H1 (cell line): ENCODE measurements at regions not wholly inside any gene's neighbourhood (a gene's known extent, or its start where the extent isn't known, plus 50 kb on each side); places are given as distances from the start of the nearest gene placed in this dataset.

Source experiments
- EGR1 ChIP-seq: IDR thresholded peaks from 2 replicates; pipeline ENCODE4 v1.6.1; 2011; ENCODE audit warnings: low read depth, low read length, borderline replicate concordance
- POLR2A ChIP-seq, 2 experiments: IDR thresholded peaks; 1 replicate in 1 of 2; 2 replicates in 1 of 2; pipeline ENCODE4 v1.6.1; 2011; ENCODE audit warnings: low read depth in 2 of 2, low read length in 2 of 2, mild to moderate bottlenecking in 2 of 2; ENCODE audit errors: control extremely low read depth in 1 of 2
- POLR2AphosphoS5 ChIP-seq: IDR thresholded peaks from 2 replicates; pipeline ENCODE4 v1.6.1; 2011; ENCODE audit warnings: low read depth, low read length
- RAD21 ChIP-seq, 2 experiments: IDR thresholded peaks in 1 of 2; conservative IDR thresholded peaks in 1 of 2; 2 replicates each; pipeline ENCODE4 v1.6.1; 2011; ENCODE audit warnings: low read depth in 2 of 2, low read length in 2 of 2, improper control_type of control experiment in 1 of 2, inconsistent platforms in 1 of 2, mild to moderate bottlenecking in 1 of 2, moderate library complexity in 1 of 2
- TCF12 ChIP-seq: IDR thresholded peaks from 2 replicates; pipeline ENCODE4 v1.6.1; 2011; ENCODE audit warnings: low read depth, mild to moderate bottlenecking, low read length
- USF2 ChIP-seq: IDR thresholded peaks from 2 replicates; pipeline ENCODE4 v1.6.1; 2011; ENCODE audit warnings: low read length, improper control_type of control experiment
- ZNF274 ChIP-seq: IDR thresholded peaks from 2 replicates; pipeline ENCODE4 v1.7.0; 2012; ENCODE audit warnings: low read length, borderline replicate concordance; ENCODE audit errors: extremely low read depth
- TF ChIP-seq, protein P1 (sequence below), 3 experiments: IDR thresholded peaks; 1 replicate in 2 of 3; 2 replicates in 1 of 3; pipeline versions ENCODE4 v1.5.1 to v1.6.1; 2011; ENCODE audit warnings: low read length in 3 of 3, mild to moderate bottlenecking in 3 of 3, inconsistent platforms in 2 of 3, low read depth in 1 of 3, moderate library complexity in 1 of 3; ENCODE audit not compliant: insufficient read depth in 1 of 3; ENCODE audit errors: control extremely low read depth in 1 of 3

DNA sequence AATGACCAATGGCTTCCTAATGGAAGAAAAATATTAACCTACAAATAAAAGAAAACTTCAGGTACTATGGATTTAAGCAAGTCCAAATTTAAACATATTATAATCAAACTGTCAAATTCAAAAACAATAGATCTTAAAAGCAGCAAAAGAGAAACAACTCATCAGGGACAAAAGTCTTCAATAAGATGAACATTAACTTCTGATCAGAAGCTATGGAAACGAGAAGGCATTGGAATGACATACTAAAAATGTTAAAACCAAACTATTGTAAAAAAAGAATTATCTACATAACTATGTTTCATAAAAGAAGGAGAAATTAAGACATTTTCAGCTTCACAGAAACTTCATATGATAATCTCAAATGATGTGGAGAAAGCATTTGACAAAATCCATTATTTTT, 334.7 kb downstream of the ANKRD7 start:
- TF ChIP-seq, protein P1, sequence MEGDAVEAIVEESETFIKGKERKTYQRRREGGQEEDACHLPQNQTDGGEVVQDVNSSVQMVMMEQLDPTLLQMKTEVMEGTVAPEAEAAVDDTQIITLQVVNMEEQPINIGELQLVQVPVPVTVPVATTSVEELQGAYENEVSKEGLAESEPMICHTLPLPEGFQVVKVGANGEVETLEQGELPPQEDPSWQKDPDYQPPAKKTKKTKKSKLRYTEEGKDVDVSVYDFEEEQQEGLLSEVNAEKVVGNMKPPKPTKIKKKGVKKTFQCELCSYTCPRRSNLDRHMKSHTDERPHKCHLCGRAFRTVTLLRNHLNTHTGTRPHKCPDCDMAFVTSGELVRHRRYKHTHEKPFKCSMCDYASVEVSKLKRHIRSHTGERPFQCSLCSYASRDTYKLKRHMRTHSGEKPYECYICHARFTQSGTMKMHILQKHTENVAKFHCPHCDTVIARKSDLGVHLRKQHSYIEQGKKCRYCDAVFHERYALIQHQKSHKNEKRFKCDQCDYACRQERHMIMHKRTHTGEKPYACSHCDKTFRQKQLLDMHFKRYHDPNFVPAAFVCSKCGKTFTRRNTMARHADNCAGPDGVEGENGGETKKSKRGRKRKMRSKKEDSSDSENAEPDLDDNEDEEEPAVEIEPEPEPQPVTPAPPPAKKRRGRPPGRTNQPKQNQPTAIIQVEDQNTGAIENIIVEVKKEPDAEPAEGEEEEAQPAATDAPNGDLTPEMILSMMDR (IDR thresholded peaks at IDR 0.05; ENCODE audit: control extremely low read depth in 1 of 3, insufficient read depth in 1 of 3, low read depth in 1 of 3, low read length in 3 of 3) = no peak
- TF ChIP-seq EGR1 (no peak), POLR2A (IDR thresholded peaks at IDR 0.05; ENCODE audit: control extremely low read depth in 1 of 2, low read depth in 2 of 2, low read length in 2 of 2) (no peak), ZNF274 (no peak), USF2 (no peak), TCF12 (no peak), RAD21 (IDR thresholded peaks at IDR 0.05 in 1 of 2, conservative IDR thresholded peaks at IDR 0.05 in 1 of 2; ENCODE audit: low read depth in 2 of 2, low read length in 2 of 2) (no peak), POLR2AphosphoS5 (no peak)
